ENCODE measurements at regions not wholly inside any gene's neighbourhood (a gene's known extent, or its start where the extent isn't known, plus 50 kb on each side); places are given as distances from the start of the nearest gene placed in this dataset.

GRCh38 chr11:23021287-23021863 is 161.1 kb upstream of the CCDC179 start:
- ATAC-seq (no peak), DNase-seq (no peak)
- no peak overlapping the region for H3K27ac ChIP-seq
- H3K9me3 ChIP-seq: no peaks in the 10 kb centered on the region
- no peaks in the 10 kb centered on the region for H3K27me3 ChIP-seq (ENCODE audit: insufficient read depth in 3 of 3, low read length in 2 of 3)
- no peaks in the 10 kb centered on the region for H3K4me1 ChIP-seq
- WGBS, 3 donors: 24 to 49% (median 30%) methylated on average over 4 of the region's 4 CpGs
- intact Hi-C loops (cut with DNase I): no loop called here
- peak; percentile 15 for TF ChIP-seq CTCF (IDR thresholded peaks at IDR 0.05)
- H3K36me3 ChIP-seq (ENCODE audit: insufficient read depth in 1 of 2, low read depth in 1 of 2): no peaks in the 10 kb centered on the region
- no peak overlapping the region for H3K4me3 ChIP-seq

GRCh38 chr11:23022854-23023253 is 162.6 kb upstream of the CCDC179 start:
- Histone ChIP-seq H3K27me3 (ENCODE audit: insufficient read depth in 3 of 3, low read length in 2 of 3) (no peaks in the 10 kb centered on the region), H3K4me3 (no peak overlapping the region), H3K4me1 (no peaks in the 10 kb centered on the region), H3K36me3 (ENCODE audit: insufficient read depth in 1 of 2, low read depth in 1 of 2) (no peaks in the 10 kb centered on the region), H3K9me3 (no peaks in the 10 kb centered on the region), H3K27ac (no peak overlapping the region)
- intact Hi-C loops (cut with DNase I): no loop called here
- no peak for ATAC-seq
- WGBS, 3 donors: 83 to 86% (median 86%) methylated on average over 3 of the region's 3 CpGs
- DNase-seq: no peak
- TF ChIP-seq CTCF (IDR thresholded peaks at IDR 0.05): no peak

- H3K27ac ChIP-seq: no peak overlapping the region
- H3K36me3 ChIP-seq (ENCODE audit: insufficient read depth in 1 of 2, low read depth in 1 of 2): no peaks in the 10 kb centered on the region
- intact Hi-C loops (cut with DNase I): no loop called here
- TF ChIP-seq CTCF (IDR thresholded peaks at IDR 0.05): no peak
- H3K4me3 ChIP-seq: no peak overlapping the region
- 67 to 84% (median 75%) methylated on average over 2 of the region's 2 CpGs for WGBS, 3 donors
- H3K4me1 ChIP-seq: no peaks in the 10 kb centered on the region
- no peaks in the 10 kb centered on the region for H3K9me3 ChIP-seq
- DNase-seq (no peak), ATAC-seq (no peak)
- no peaks in the 10 kb centered on the region for H3K27me3 ChIP-seq (ENCODE audit: insufficient read depth in 3 of 3, low read length in 2 of 3)
These were observed 163.0 kb upstream of the CCDC179 start for GRCh38 chr11:23023319-23023718.

GRCh38 chr11:23041001-23041503 is 180.8 kb upstream of the CCDC179 start:
- intact Hi-C loops (cut with DNase I): no loop called here
- Histone ChIP-seq H3K27me3 (ENCODE audit: insufficient read depth in 3 of 3, low read length in 2 of 3) (no peaks in the 10 kb centered on the region), H3K4me1 (no peaks in the 10 kb centered on the region), H3K4me3 (no peak overlapping the region), H3K27ac (no peak overlapping the region), H3K9me3 (no peaks in the 10 kb centered on the region), H3K36me3 (ENCODE audit: insufficient read depth in 1 of 2, low read depth in 1 of 2) (no peaks in the 10 kb centered on the region)
- TF ChIP-seq CTCF (IDR thresholded peaks at IDR 0.05): no peak
- 37 to 53% (median 42%) methylated on average over 3 of the region's 3 CpGs for WGBS, 3 donors
- ATAC-seq: no peak
- DNase-seq: no peak

GRCh38 chr11:23058656-23059055 is 198.4 kb upstream of the CCDC179 start:
- Histone ChIP-seq H3K27ac (no peak overlapping the region), H3K4me3 (no peak overlapping the region), H3K4me1 (no peaks in the 10 kb centered on the region), H3K9me3 (no peaks in the 10 kb centered on the region), H3K27me3 (ENCODE audit: insufficient read depth in 3 of 3, low read length in 2 of 3) (no peaks in the 10 kb centered on the region), H3K36me3 (ENCODE audit: insufficient read depth in 1 of 2, low read depth in 1 of 2) (no peaks in the 10 kb centered on the region)
- DNase-seq (no peak), ATAC-seq (no peak)
- no peak for TF ChIP-seq CTCF (IDR thresholded peaks at IDR 0.05)
- intact Hi-C loops (cut with DNase I): no loop called here
